GM23248 (cell line): ENCODE measurements at regions not wholly inside any gene's neighbourhood (a gene's known extent, or its start where the extent isn't known, plus 50 kb on each side); places are given as distances from the start of the nearest gene placed in this dataset.
A peak's percentile ranks its signal among the peaks of the same experiment; 100 is the strongest.

Source experiments
- DNase-seq: peaks from one replicate; pipeline ENCODE4 v3.0.0-alpha.2; 2015
- H2AFZ ChIP-seq: fragments of 200-600 bp; sonication (generic); 2 replicates; pipeline ENCODE4 v1.6.1; 2016; ENCODE audit warnings: antibody characterized with exemption
- H3F3A ChIP-seq: fragments of 200-600 bp; sonication (generic); 2 replicates; pipeline ENCODE4 v1.6.1; 2016; ENCODE audit warnings: mild to moderate bottlenecking, antibody characterized with exemption, mixed run types; ENCODE audit not compliant: insufficient read depth
- H3K27ac ChIP-seq: fragments of 200-600 bp; sonication (generic); 2 replicates; pipeline ENCODE4 v1.5.1; 2016; ENCODE audit warnings: mild to moderate bottlenecking
- H3K27me3 ChIP-seq: fragments of 200-600 bp; sonication (generic); replicated peaks from 2 replicates; pipeline ENCODE4 v1.6.1; 2016; ENCODE audit warnings: mild to moderate bottlenecking; ENCODE audit not compliant: insufficient read depth
- H3K36me3 ChIP-seq: fragments of 200-600 bp; sonication (generic); 2 replicates; pipeline ENCODE4 v1.6.1; 2016; ENCODE audit warnings: low read depth, mild to moderate bottlenecking
- H3K4me1 ChIP-seq: fragments of 200-600 bp; sonication (generic); 2 replicates; pipeline ENCODE4 v1.6.1; 2016; ENCODE audit warnings: mild to moderate bottlenecking; ENCODE audit not compliant: insufficient read depth
- H3K4me2 ChIP-seq: fragments of 200-600 bp; sonication (generic); one replicate; pipeline ENCODE4 v1.6.1; 2016; ENCODE audit warnings: mild to moderate bottlenecking; ENCODE audit not compliant: unreplicated experiment
- H3K4me3 ChIP-seq: fragments of 200-600 bp; sonication (generic); 2 replicates; pipeline ENCODE4 v1.5.1; 2016; ENCODE audit warnings: mild to moderate bottlenecking
- H3K79me2 ChIP-seq: fragments of 200-600 bp; sonication (generic); 2 replicates; pipeline ENCODE4 v1.6.1; 2016; ENCODE audit warnings: mild to moderate bottlenecking; ENCODE audit not compliant: insufficient read depth
- H3K9ac ChIP-seq: fragments of 200-600 bp; sonication (generic); 2 replicates; pipeline ENCODE4 v1.6.1; 2016; ENCODE audit warnings: mild to moderate bottlenecking
- H3K9me2 ChIP-seq: fragments of 200-600 bp; sonication (generic); 2 replicates; pipeline ENCODE4 v1.6.1; 2016; ENCODE audit warnings: mixed run types, mild to moderate bottlenecking, moderate library complexity; ENCODE audit not compliant: insufficient read depth
- H3K9me3 ChIP-seq: fragments of 200-600 bp; sonication (generic); one replicate; pipeline ENCODE4 v1.6.1; 2017; ENCODE audit warnings: low read depth
- H4K20me1 ChIP-seq: fragments of 200-600 bp; sonication (generic); 2 replicates; pipeline ENCODE4 v1.6.0; 2016; ENCODE audit not compliant: insufficient read depth
- EZH2 ChIP-seq: fragments of 200-600 bp; sonication (generic); IDR thresholded peaks from 2 replicates; pipeline ENCODE4 v1.6.1; 2018; ENCODE audit warnings: antibody characterized with exemption, mild to moderate bottlenecking; ENCODE audit not compliant: insufficient read depth, poor library complexity, severe bottlenecking
- EZH2phosphoT487 ChIP-seq: fragments of 200-600 bp; sonication (generic); IDR thresholded peaks from 2 replicates; pipeline ENCODE4 v1.6.1; 2018; ENCODE audit warnings: antibody characterized with exemption, moderate library complexity, mild to moderate bottlenecking, low read depth; ENCODE audit not compliant: insufficient read depth
- WGBS, 2 experiments: methylation state at CpG; one replicate each; pipeline ENCODE4 v1.1.6; 2015 to 2017; ENCODE audit warnings: low lambda C conversion rate in 2 of 2, low coverage in 1 of 2; ENCODE audit errors: missing lambda C conversion rate in 2 of 2; 5-methylcytosine and 5-hydroxymethylcytosine counted together
- in situ Hi-C: fragments of 300-500 bp; cut with MboI; formaldehyde crosslinking; loops from 2 replicates; pipeline ENCODE4 v1.15.0; 2020

GRCh38 chr6:131381052-131381708 is 191.8 kb upstream of the ARG1 start:
- 0 out of 2 replicates have a peak overlapping the region, but pooled peaks have one; percentile 10 for H2AFZ ChIP-seq
- no peak overlapping the region for H3K27ac ChIP-seq
- no peaks in the 10 kb centered on the region for H3K9me2 ChIP-seq
- no peak overlapping the region for H3K4me2 ChIP-seq
- H3K9ac ChIP-seq, result no peak overlapping the region
- 28 to 33% methylated on average over 9 of the region's 9 CpGs for WGBS, 2 experiments
- in situ Hi-C loops, result no loop called here
- H3K36me3 ChIP-seq, result no peaks in the 10 kb centered on the region
- H3K4me3 ChIP-seq, result no peak overlapping the region
- H4K20me1 ChIP-seq, result no peaks in the 10 kb centered on the region
- H3K27me3 ChIP-seq, result no peaks in the 10 kb centered on the region
- H3K4me1 ChIP-seq, result peaks cover 25% of the 10 kb centered on the region
- H3K9me3 ChIP-seq, result no peaks in the 10 kb centered on the region
- H3F3A ChIP-seq, result peaks cover 19% of the 10 kb centered on the region
- no peaks in the 10 kb centered on the region for H3K79me2 ChIP-seq
- TF ChIP-seq EZH2phosphoT487 (no peak), EZH2 (no peak)
- no peak for DNase-seq

GRCh38 chr6:131381709-131382093 is 191.3 kb upstream of the ARG1 start:
- Histone ChIP-seq H3F3A (peaks cover 19% of the 10 kb centered on the region), H3K27ac (no peak overlapping the region), H3K4me1 (peaks cover 25% of the 10 kb centered on the region), H3K79me2 (no peaks in the 10 kb centered on the region), H2AFZ (0 out of 2 replicates have a peak overlapping the region, but pooled peaks have one; percentile 10), H3K9me2 (no peaks in the 10 kb centered on the region), H3K36me3 (no peaks in the 10 kb centered on the region), H3K4me3 (no peak overlapping the region), H3K27me3 (no peaks in the 10 kb centered on the region), H3K4me2 (no peak overlapping the region), H3K9me3 (no peaks in the 10 kb centered on the region), H3K9ac (no peak overlapping the region), H4K20me1 (no peaks in the 10 kb centered on the region)
- DNase-seq, result peak; percentile 37
- in situ Hi-C loops, result no loop called here
- 29% methylated on average over 7 of the region's 7 CpGs for WGBS, 2 experiments
- TF ChIP-seq EZH2, result no peak
- no peak for TF ChIP-seq EZH2phosphoT487

- Histone ChIP-seq H3F3A (peaks cover 19% of the 10 kb centered on the region), H3K4me1 (peaks cover 31% of the 10 kb centered on the region), H3K36me3 (no peaks in the 10 kb centered on the region), H4K20me1 (no peaks in the 10 kb centered on the region), H3K9ac (no peak overlapping the region), H3K27me3 (no peaks in the 10 kb centered on the region), H3K9me2 (no peaks in the 10 kb centered on the region), H3K4me2 (no peak overlapping the region), H3K79me2 (no peaks in the 10 kb centered on the region), H3K4me3 (no peak overlapping the region), H3K9me3 (no peaks in the 10 kb centered on the region), H2AFZ (no peak overlapping the region), H3K27ac (no peak overlapping the region)
- 84 to 87% methylated on average over 10 of the region's 10 CpGs for WGBS, 2 experiments
- TF ChIP-seq EZH2 (no peak), EZH2phosphoT487 (no peak)
- in situ Hi-C loops, result no loop called here
- DNase-seq, result no peak
These were observed 190.4 kb upstream of the ARG1 start for GRCh38 chr6:131382631-131383030.

GRCh38 chr6:131383421-131384411 is 189.3 kb upstream of the ARG1 start:
- Histone ChIP-seq H3F3A (peaks cover 19% of the 10 kb centered on the region), H3K36me3 (no peaks in the 10 kb centered on the region), H3K4me3 (peak overlapping the region; percentile 21), H3K9ac (no peak overlapping the region), H3K79me2 (no peaks in the 10 kb centered on the region), H4K20me1 (no peaks in the 10 kb centered on the region), H3K4me2 (peak overlapping the region; percentile 33), H2AFZ (peak overlapping the region; percentile 42), H3K4me1 (peaks cover 38% of the 10 kb centered on the region), H3K9me3 (no peaks in the 10 kb centered on the region), H3K27me3 (no peaks in the 10 kb centered on the region), H3K27ac (peak overlapping the region; percentile 38), H3K9me2 (no peaks in the 10 kb centered on the region)
- 17 to 23% methylated on average over 6 of the region's 6 CpGs for WGBS, 2 experiments
- in situ Hi-C loops, result no loop called here
- no peak for TF ChIP-seq EZH2phosphoT487
- TF ChIP-seq EZH2, result no peak
- peak; percentile 69 for DNase-seq
